Retinal pigment epithelial cell (primary cell): ENCODE measurements at regions not wholly inside any gene's neighbourhood (a gene's known extent, or its start where the extent isn't known, plus 50 kb on each side); places are given as distances from the start of the nearest gene placed in this dataset.

ENCODE experiments used
- DNase-seq: peaks from one replicate; pipeline ENCODE4 v3.0.0-alpha.2; 2010; ENCODE audit warnings: low read depth
- H3K4me3 ChIP-seq: 2 replicates; pipeline ENCODE4 v1.5.1; 2011; ENCODE audit warnings: mild to moderate bottlenecking, low read length, control low read depth, moderate library complexity
- CTCF ChIP-seq: conservative IDR thresholded peaks from 2 replicates; pipeline ENCODE4 v1.5.1; 2011; ENCODE audit warnings: low read depth, low read length, control low read depth, inconsistent platforms

- no peak for TF ChIP-seq CTCF
- no peak for DNase-seq
- H3K4me3 ChIP-seq, result no peak overlapping the region
Observed at GRCh38 chr14:48788771-48789170, 797.4 kb downstream of the RPS29 start.

- no peak for DNase-seq
- no peak overlapping the region for H3K4me3 ChIP-seq
- no peak for TF ChIP-seq CTCF
Observed at GRCh38 chr14:48786498-48786897, 799.7 kb downstream of the RPS29 start.

DNA sequence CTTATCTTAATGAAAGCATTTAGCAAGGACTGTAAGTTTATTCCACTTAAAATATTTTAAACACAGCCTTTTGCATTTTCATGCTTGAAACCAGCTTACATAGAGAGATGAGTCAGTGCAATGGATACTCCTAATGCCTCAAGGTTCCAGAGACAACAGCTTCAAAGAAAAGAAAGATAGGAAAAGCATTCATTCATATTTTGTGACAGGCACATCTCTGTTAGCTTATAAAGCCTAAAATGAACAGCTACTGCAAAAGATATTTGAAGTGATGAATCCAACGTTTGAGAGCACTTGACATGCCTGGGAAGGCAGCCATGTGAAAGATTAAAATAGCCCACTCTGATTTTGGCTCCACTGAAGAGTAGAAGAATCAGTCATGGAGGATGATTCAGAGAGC is 814.5 kb downstream of the RPS29 start:
- no peak for DNase-seq
- no peak for TF ChIP-seq CTCF
- no peak overlapping the region for H3K4me3 ChIP-seq

GRCh38 chr14:48751293-48751692 is 834.9 kb downstream of the RPS29 start:
- no peak overlapping the region for H3K4me3 ChIP-seq
- TF ChIP-seq CTCF, result no peak
- no peak for DNase-seq

DNA sequence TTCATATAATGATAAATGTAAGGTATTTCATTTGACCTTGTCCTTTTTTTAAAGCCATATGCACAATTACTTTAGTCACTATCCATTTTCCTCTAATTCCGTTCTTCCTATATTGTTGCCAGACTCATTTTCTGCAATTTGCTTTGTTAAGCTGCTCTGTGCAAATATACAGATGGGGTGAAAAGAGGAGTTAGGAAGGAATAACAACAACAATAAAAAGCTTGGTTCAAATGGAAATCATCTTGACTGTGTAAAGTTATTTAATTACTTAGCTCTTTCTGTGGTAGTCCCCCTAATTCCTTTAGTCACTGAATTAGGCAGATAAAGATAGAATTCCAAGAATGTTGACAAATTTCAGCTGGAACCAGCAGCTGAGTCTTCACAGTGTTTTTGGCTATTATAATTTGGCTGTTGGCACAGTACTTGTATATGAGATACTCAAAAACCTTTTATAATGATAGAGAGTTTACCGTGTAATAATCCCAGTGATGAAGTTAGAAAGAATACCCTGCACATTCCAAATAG is 838.0 kb downstream of the RPS29 start:
- H3K4me3 ChIP-seq, result no peak overlapping the region
- TF ChIP-seq CTCF, result no peak
- DNase-seq, result no peak

DNA sequence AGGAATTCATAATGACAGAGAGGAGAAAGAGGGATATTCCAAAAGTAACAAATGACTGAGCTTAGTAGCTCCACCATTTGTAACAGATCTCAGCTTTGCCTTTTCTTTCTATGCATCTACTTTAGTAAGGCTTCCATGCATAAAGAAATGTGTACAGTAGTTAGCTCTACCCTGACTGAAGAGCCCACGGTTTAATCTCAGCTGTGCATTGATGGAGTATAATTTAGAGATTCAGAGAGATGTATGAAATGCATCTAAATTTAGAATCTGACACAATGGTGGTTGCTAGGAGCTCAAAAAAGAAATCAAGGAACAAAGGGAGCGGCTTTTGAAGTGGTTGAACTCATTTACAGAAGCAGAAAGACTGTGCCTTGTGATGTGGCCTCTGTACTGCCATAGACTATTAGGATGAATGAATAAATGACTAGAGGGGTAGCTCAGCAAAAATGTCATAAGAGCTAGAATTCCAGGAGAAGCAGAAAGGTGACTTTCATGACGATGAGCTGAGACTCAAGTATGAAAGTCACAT is 838.6 kb downstream of the RPS29 start:
- H3K4me3 ChIP-seq, result no peak overlapping the region
- no peak for DNase-seq
- no peak for TF ChIP-seq CTCF

DNA sequence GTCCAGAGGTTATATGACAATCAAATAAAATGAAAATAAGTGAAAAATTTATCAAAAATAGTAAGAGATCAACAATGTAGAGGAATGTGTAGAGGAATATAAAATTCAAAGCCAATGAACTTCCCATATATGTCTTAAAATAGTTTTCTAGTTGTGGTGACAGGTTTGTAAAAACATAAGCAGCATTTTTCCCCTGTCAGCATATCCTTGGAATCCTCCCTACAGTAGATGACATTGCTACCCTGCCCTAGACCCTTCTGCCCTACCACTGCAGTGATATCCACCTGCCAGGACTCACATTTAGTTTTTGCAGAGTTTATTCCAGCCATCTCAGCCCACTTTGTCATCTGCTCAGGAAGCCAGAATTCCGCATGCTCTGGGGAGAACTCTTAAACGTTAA is 842.0 kb downstream of the RPS29 start:
- DNase-seq, result no peak
- H3K4me3 ChIP-seq, result no peak overlapping the region
- no peak for TF ChIP-seq CTCF
